H9 (cell line): ENCODE measurements at regions not wholly inside any gene's neighbourhood (a gene's known extent, or its start where the extent isn't known, plus 50 kb on each side); places are given as distances from the start of the nearest gene placed in this dataset.

ENCODE experiments used
- DNase-seq: peaks from one replicate; pipeline ENCODE4 v3.0.0-alpha.2; 2017
- H2AFZ ChIP-seq: one replicate; pipeline ENCODE4 v1.6.1; 2013; ENCODE audit warnings: mild to moderate bottlenecking, low read length, control low read depth, moderate library complexity
- H2AK5ac ChIP-seq: 2 replicates; pipeline ENCODE4 v1.6.1; 2013; ENCODE audit warnings: low read length, control low read depth, mixed read lengths; ENCODE audit not compliant: insufficient read length
- H2BK120ac ChIP-seq: one replicate; pipeline ENCODE4 v1.6.1; 2013; ENCODE audit warnings: low read depth, mild to moderate bottlenecking, low read length, control low read depth, inconsistent platforms; ENCODE audit not compliant: poor library complexity, severe bottlenecking
- H2BK12ac ChIP-seq: 2 replicates; pipeline ENCODE4 v1.6.1; 2013; ENCODE audit warnings: low read length, control low read depth, mixed read lengths, low read depth; ENCODE audit not compliant: insufficient read length
- H2BK15ac ChIP-seq: 2 replicates; pipeline ENCODE4 v1.6.1; 2013; ENCODE audit warnings: low read depth, low read length, control low read depth
- H2BK20ac ChIP-seq: one replicate; pipeline ENCODE4 v1.6.1; 2013; ENCODE audit warnings: low read depth, mild to moderate bottlenecking, low read length, control low read depth, inconsistent platforms; ENCODE audit not compliant: poor library complexity, severe bottlenecking
- H2BK5ac ChIP-seq: 2 replicates; pipeline ENCODE4 v1.6.1; 2013; ENCODE audit warnings: low read length, control low read depth, mixed read lengths; ENCODE audit not compliant: insufficient read length
- H3K14ac ChIP-seq: 2 replicates; pipeline ENCODE4 v1.6.1; 2013; ENCODE audit warnings: low read length, control low read depth; ENCODE audit not compliant: insufficient read depth
- H3K18ac ChIP-seq: 2 replicates; pipeline ENCODE4 v1.6.1; 2013; ENCODE audit warnings: low read depth, mild to moderate bottlenecking, mixed read lengths, low read length, control low read depth; ENCODE audit not compliant: insufficient read length
- H3K23ac ChIP-seq: 2 replicates; pipeline ENCODE4 v1.6.1; 2013; ENCODE audit warnings: low read length, control low read depth, mixed read lengths, low read depth; ENCODE audit not compliant: insufficient read length
- H3K23me2 ChIP-seq: 2 replicates; pipeline ENCODE4 v1.6.1; 2013; ENCODE audit warnings: low read depth, mild to moderate bottlenecking, mixed read lengths, low read length, control low read depth; ENCODE audit not compliant: insufficient read length, poor library complexity, severe bottlenecking
- H3K27ac ChIP-seq: 2 replicates; pipeline ENCODE4 v1.5.1; 2013; ENCODE audit warnings: low read length, control low read depth, mixed read lengths, low read depth; ENCODE audit not compliant: insufficient read length
- H3K27me3 ChIP-seq: 2 replicates; pipeline ENCODE4 v1.6.1; 2013; ENCODE audit warnings: low read length, control low read depth, inconsistent platforms; ENCODE audit not compliant: insufficient read depth
- H3K4ac ChIP-seq: 2 replicates; pipeline ENCODE4 v1.6.1; 2013; ENCODE audit warnings: low read depth, mild to moderate bottlenecking, control low read depth, inconsistent platforms, low read length, moderate library complexity
- H3K4me1 ChIP-seq: 2 replicates; pipeline ENCODE4 v1.6.1; 2013; ENCODE audit warnings: low read length, control low read depth, inconsistent platforms; ENCODE audit not compliant: insufficient read depth
- H3K4me2 ChIP-seq: 2 replicates; pipeline ENCODE4 v1.6.1; 2013; ENCODE audit warnings: low read length, control low read depth, mixed read lengths; ENCODE audit not compliant: insufficient read length, insufficient read depth
- H3K56ac ChIP-seq: 2 replicates; pipeline ENCODE4 v1.6.1; 2013; ENCODE audit warnings: low read depth, mild to moderate bottlenecking, mixed read lengths, low read length, control low read depth; ENCODE audit not compliant: insufficient read length
- H3K79me1 ChIP-seq: 2 replicates; pipeline ENCODE4 v1.6.1; 2013; ENCODE audit warnings: low read depth, mild to moderate bottlenecking, moderate library complexity, low read length, control low read depth, inconsistent platforms; ENCODE audit not compliant: insufficient read depth, poor library complexity, severe bottlenecking
- H3K79me2 ChIP-seq: 2 replicates; pipeline ENCODE4 v1.6.1; 2013; ENCODE audit warnings: low read length, control low read depth, inconsistent platforms; ENCODE audit not compliant: insufficient read depth
- H3K9ac ChIP-seq: 2 replicates; pipeline ENCODE4 v1.6.1; 2013; ENCODE audit warnings: low read length, control low read depth, mixed read lengths; ENCODE audit not compliant: insufficient read length; ENCODE audit errors: extremely low read depth
- H3K9me3 ChIP-seq: one replicate; pipeline ENCODE4 v1.6.1; 2013; ENCODE audit warnings: low read depth, low read length, inconsistent platforms; ENCODE audit not compliant: control insufficient read depth
- H3T11ph ChIP-seq: one replicate; pipeline ENCODE4 v1.6.1; 2013; ENCODE audit warnings: mild to moderate bottlenecking, low read length, control low read depth, inconsistent platforms
- H4K20me1 ChIP-seq: one replicate; pipeline ENCODE4 v1.6.1; 2013; ENCODE audit not compliant: control insufficient read depth, insufficient read length, insufficient read depth
- H4K5ac ChIP-seq: 2 replicates; pipeline ENCODE4 v1.6.1; 2013; ENCODE audit warnings: low read depth, mild to moderate bottlenecking, mixed read lengths, low read length, control low read depth; ENCODE audit not compliant: insufficient read length
- H4K8ac ChIP-seq: replicated peaks from 2 replicates; pipeline ENCODE4 v1.6.1; 2013; ENCODE audit warnings: low read length, control low read depth, mixed read lengths, low read depth; ENCODE audit not compliant: insufficient read length
- H4K91ac ChIP-seq: 2 replicates; pipeline ENCODE4 v1.6.1; 2013; ENCODE audit warnings: low read depth, mild to moderate bottlenecking, moderate library complexity, mixed read lengths, low read length, control low read depth; ENCODE audit not compliant: insufficient read length
- H3K27ac Mint-ChIP-seq, 3 experiments: 2 replicates in 2 of 3; 3 replicates in 1 of 3; pipeline ENCODE4 v1.8.0; 2020 to 2021; ENCODE audit warnings: mixed read lengths in 3 of 3, mild to moderate bottlenecking in 1 of 3, moderate library complexity in 1 of 3
- H3K27me3 Mint-ChIP-seq: 2 replicates; pipeline ENCODE4 v1.8.0; 2021; ENCODE audit warnings: low read depth, mild to moderate bottlenecking, moderate library complexity, mixed read lengths
- H3K36me3 Mint-ChIP-seq, 3 experiments: 2 replicates in 2 of 3; 3 replicates in 1 of 3; pipeline ENCODE4 v1.8.0; 2020 to 2021; ENCODE audit warnings: low read depth in 3 of 3, mixed read lengths in 3 of 3; ENCODE audit not compliant: insufficient read depth in 1 of 3
- H3K4me1 Mint-ChIP-seq, 2 experiments: 2 replicates each; pipeline ENCODE4 v1.8.0; 2020; ENCODE audit warnings: mixed read lengths in 2 of 2
- H3K4me3 Mint-ChIP-seq, 2 experiments: 2 replicates in 1 of 2; 3 replicates in 1 of 2; pipeline ENCODE4 v1.8.0; 2020 to 2021; ENCODE audit warnings: mild to moderate bottlenecking in 2 of 2, mixed read lengths in 2 of 2, moderate library complexity in 1 of 2
- H3K9me3 Mint-ChIP-seq, 2 experiments: 2 replicates in 1 of 2; 3 replicates in 1 of 2; pipeline ENCODE4 v1.8.0; 2020; ENCODE audit warnings: mild to moderate bottlenecking in 2 of 2, mixed read lengths in 2 of 2, moderate library complexity in 1 of 2
- CTCF ChIP-seq: fragments of 200-600 bp; sonication (generic); conservative IDR thresholded peaks from 3 replicates; pipeline ENCODE4 v1.8.0; 2021; ENCODE audit warnings: antibody characterized with exemption, mild to moderate bottlenecking
- WGBS: extraction: QIAGEN DNeasy Blood & Tissue Kit; methylation state at CpG from one replicate; pipeline ENCODE4 v1.1.7; 2013; ENCODE audit warnings: missing lambda C conversion rate, low lambda C conversion rate, mixed read lengths; ENCODE audit not compliant: insufficient read length; ENCODE audit errors: extremely low coverage; 5-methylcytosine and 5-hydroxymethylcytosine counted together

GRCh38 chr3:19688767-19689166, 245.2 kb downstream of the EFHB start:
- peak overlapping the region in 1 of 3 experiments; percentile 32; a peak in 3 of 7 replicates for H3K27ac Mint-ChIP-seq
- Histone ChIP-seq H3K4ac (no peak overlapping the region), H3K4me2 (no peak overlapping the region), H2BK120ac (no peak overlapping the region), H4K91ac (no peak overlapping the region), H3K56ac (no peak overlapping the region), H3T11ph (no peak overlapping the region), H2BK12ac (no peak overlapping the region), H2AFZ (no peak overlapping the region), H3K14ac (no peak overlapping the region), H3K23ac (no peak overlapping the region), H3K27me3 (no peaks in the 10 kb centered on the region), H2BK20ac (no peak overlapping the region), H3K9me3 (no peaks in the 10 kb centered on the region), H3K18ac (no peak overlapping the region), H3K9ac (no peak overlapping the region), H4K20me1 (no peaks in the 10 kb centered on the region), H2AK5ac (no peak overlapping the region), H3K79me1 (no peaks in the 10 kb centered on the region), H4K5ac (no peak overlapping the region), H4K8ac (no peak overlapping the region), H2BK15ac (no peak overlapping the region), H3K23me2 (no peaks in the 10 kb centered on the region), H3K27ac (no peak overlapping the region), H2BK5ac (no peak overlapping the region), H3K79me2 (no peaks in the 10 kb centered on the region), H3K4me1 (no peaks in the 10 kb centered on the region)
- H3K36me3 Mint-ChIP-seq, result peaks cover 7 to 35% (median 13%) of the 10 kb centered on the region in 3 experiments
- no peak overlapping the region for H3K4me3 Mint-ChIP-seq
- DNase-seq, result no peak
- H3K9me3 Mint-ChIP-seq, result peaks cover 21 to 27% of the 10 kb centered on the region in 2 experiments; a peak in 4 of 5 replicates
- H3K27me3 Mint-ChIP-seq, result no peaks in the 10 kb centered on the region; the same call in 1 of the 2 replicates
- no CpG with 5 or more reads among the region's 2 CpGs for WGBS
- peak; percentile 53; the same call in 2 of the 3 replicates for TF ChIP-seq CTCF
- peaks cover 3 to 12% of the 10 kb centered on the region in 2 experiments; a peak in 2 of 4 replicates for H3K4me1 Mint-ChIP-seq
